Osteocyte (in vitro differentiated cells): ENCODE measurements at regions not wholly inside any gene's neighbourhood (a gene's known extent, or its start where the extent isn't known, plus 50 kb on each side); places are given as distances from the start of the nearest gene placed in this dataset.

Experiments used
- DNase-seq: peaks from one replicate; pipeline ENCODE4 v3.0.0; 2021; ENCODE audit warnings: mixed read lengths; ENCODE audit not compliant: unreplicated experiment; ENCODE audit errors: extremely low spot score
- H3K27ac Mint-ChIP-seq: one replicate; pipeline ENCODE4 v1.8.0; 2021; ENCODE audit warnings: mild to moderate bottlenecking, mixed read lengths; ENCODE audit not compliant: unreplicated experiment
- H3K27me3 Mint-ChIP-seq: one replicate; pipeline ENCODE4 v1.8.0; 2021; ENCODE audit warnings: mixed read lengths; ENCODE audit not compliant: unreplicated experiment
- H3K36me3 Mint-ChIP-seq: one replicate; pipeline ENCODE4 v1.8.0; 2021; ENCODE audit warnings: mixed read lengths; ENCODE audit not compliant: unreplicated experiment
- H3K4me1 Mint-ChIP-seq: one replicate; pipeline ENCODE4 v1.8.0; 2021; ENCODE audit warnings: mixed read lengths; ENCODE audit not compliant: unreplicated experiment
- H3K4me3 Mint-ChIP-seq: one replicate; pipeline ENCODE4 v1.8.0; 2021; ENCODE audit warnings: mild to moderate bottlenecking, moderate library complexity, mixed read lengths; ENCODE audit not compliant: unreplicated experiment
- H3K9me3 Mint-ChIP-seq: one replicate; pipeline ENCODE4 v1.8.0; 2021; ENCODE audit warnings: mixed read lengths; ENCODE audit not compliant: unreplicated experiment
- CTCF ChIP-seq: fragments of 200-600 bp; sonication (generic); IDR thresholded peaks from 2 replicates; pipeline ENCODE4 v1.5.0; 2021; ENCODE audit warnings: antibody characterized with exemption, mild to moderate bottlenecking, moderate library complexity

DNA sequence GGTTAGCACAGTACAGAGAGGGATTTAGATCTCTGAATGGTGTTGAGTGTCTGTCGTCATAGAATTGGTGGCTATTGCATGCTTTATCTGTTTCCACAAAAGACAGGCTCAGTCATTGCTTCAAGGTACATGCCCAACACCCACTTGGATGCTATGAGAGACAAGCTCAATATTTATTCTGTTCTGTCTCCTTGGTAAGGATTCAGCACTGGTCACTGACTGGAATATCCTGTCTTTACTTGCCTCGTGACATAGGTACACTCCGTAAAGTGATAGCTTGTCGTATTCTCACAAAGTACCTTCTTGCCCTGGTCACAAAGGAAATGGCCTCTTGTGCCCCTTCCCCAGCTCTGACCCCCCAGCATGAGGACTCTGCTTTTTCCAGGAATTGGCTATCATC lies 72.8 kb upstream of the CTNNB1 start:
- no peak overlapping the region for H3K4me3 Mint-ChIP-seq
- no peaks in the 10 kb centered on the region for H3K4me1 Mint-ChIP-seq
- H3K27ac Mint-ChIP-seq, result no peak overlapping the region
- no peaks in the 10 kb centered on the region for H3K36me3 Mint-ChIP-seq
- DNase-seq, result no peak
- peaks cover 38% of the 10 kb centered on the region for H3K9me3 Mint-ChIP-seq
- no peak for TF ChIP-seq CTCF
- peaks cover 2% of the 10 kb centered on the region for H3K27me3 Mint-ChIP-seq

DNA sequence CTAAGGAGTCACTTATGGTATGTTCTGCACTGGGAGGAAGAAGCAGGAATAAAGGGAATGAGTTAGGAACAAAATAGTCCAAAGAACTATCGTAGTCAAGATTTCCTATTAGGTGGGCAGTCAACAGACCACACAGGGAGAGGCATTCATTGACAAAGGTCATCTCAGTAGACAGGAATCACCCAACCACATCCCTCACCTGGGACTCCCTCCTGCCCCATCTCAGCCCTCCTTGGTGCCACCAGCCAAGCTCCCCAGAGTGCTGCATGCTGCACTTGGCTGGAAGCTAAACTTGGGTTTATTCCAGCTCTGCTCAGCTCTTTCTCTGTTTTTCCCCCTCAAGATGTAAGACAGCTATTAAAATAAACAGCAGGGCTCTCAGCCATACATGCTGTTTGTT lies 72.3 kb upstream of the CTNNB1 start:
- no peaks in the 10 kb centered on the region for H3K36me3 Mint-ChIP-seq
- no peak overlapping the region for H3K27ac Mint-ChIP-seq
- peaks cover 2% of the 10 kb centered on the region for H3K27me3 Mint-ChIP-seq
- TF ChIP-seq CTCF, result no peak
- H3K4me1 Mint-ChIP-seq, result no peaks in the 10 kb centered on the region
- DNase-seq, result no peak
- H3K9me3 Mint-ChIP-seq, result peaks cover 38% of the 10 kb centered on the region
- no peak overlapping the region for H3K4me3 Mint-ChIP-seq

GRCh38 chr3:41127414-41127813 lies 71.9 kb upstream of the CTNNB1 start:
- Mint-ChIP-seq H3K9me3 (peaks cover 38% of the 10 kb centered on the region), H3K4me3 (no peak overlapping the region), H3K27ac (no peak overlapping the region), H3K27me3 (no peaks in the 10 kb centered on the region), H3K4me1 (no peaks in the 10 kb centered on the region), H3K36me3 (no peaks in the 10 kb centered on the region)
- no peak for TF ChIP-seq CTCF
- no peak for DNase-seq

- Mint-ChIP-seq H3K4me3 (no peak overlapping the region), H3K27me3 (peaks cover 2% of the 10 kb centered on the region), H3K36me3 (no peaks in the 10 kb centered on the region), H3K4me1 (no peaks in the 10 kb centered on the region), H3K27ac (no peak overlapping the region), H3K9me3 (peaks cover 38% of the 10 kb centered on the region)
- DNase-seq, result no peak
- TF ChIP-seq CTCF, result no peak
Measured at GRCh38 chr3:41129731-41130130, 69.6 kb upstream of the CTNNB1 start.

- DNase-seq, result no peak
- H3K9me3 Mint-ChIP-seq, result peaks cover 27% of the 10 kb centered on the region
- H3K4me1 Mint-ChIP-seq, result no peaks in the 10 kb centered on the region
- no peak for TF ChIP-seq CTCF
- no peak overlapping the region for H3K27ac Mint-ChIP-seq
- peaks cover 2% of the 10 kb centered on the region for H3K27me3 Mint-ChIP-seq
- no peak overlapping the region for H3K4me3 Mint-ChIP-seq
- H3K36me3 Mint-ChIP-seq, result no peaks in the 10 kb centered on the region
Measured at GRCh38 chr3:41131224-41131623, 68.1 kb upstream of the CTNNB1 start.
